Sigmoid colon (tissue), 6 donors: ENCODE measurements at regions not wholly inside any gene's neighbourhood (a gene's known extent, or its start where the extent isn't known, plus 50 kb on each side); places are given as distances from the start of the nearest gene placed in this dataset.

Source experiments
- DNase-seq: peaks from one replicate; pipeline ENCODE4 v3.0.0-alpha.2; 2019
- H3K27ac ChIP-seq, 4 donors: fragments of 200-600 bp; sonication (generic); one replicate each; pipeline ENCODE4 v1.5.1; 2016 to 2019; ENCODE audit warnings: mild to moderate bottlenecking in 1 of 4
- H3K27me3 ChIP-seq, 3 donors: fragments of 200-600 bp; sonication (generic); one replicate each; pipeline ENCODE4 v1.5.1; 2019; ENCODE audit warnings: mild to moderate bottlenecking in 1 of 3
- H3K36me3 ChIP-seq, 4 donors: fragments of 200-600 bp; sonication (generic); one replicate each; pipeline ENCODE4 v1.5.1; 2016 to 2019
- H3K4me1 ChIP-seq, 4 donors: fragments of 200-600 bp; sonication (generic); one replicate each; pipeline ENCODE4 v1.5.1; 2017 to 2019
- H3K4me3 ChIP-seq, 4 donors: fragments of 200-600 bp; sonication (generic); one replicate each; pipeline ENCODE4 v1.5.1; 2017 to 2019; ENCODE audit warnings: mild to moderate bottlenecking in 2 of 4, moderate library complexity in 1 of 4
- H3K9me3 ChIP-seq, 4 donors: fragments of 200-600 bp in 3 of 4; sonication (generic) in 3 of 4; one replicate each; pipeline versions ENCODE4 v1.5.1 to v1.6.1; 2013 to 2019
- CTCF ChIP-seq, 4 experiments: fragments of 450-650 bp in 3 of 4; fragments of 200-600 bp in 1 of 4; IDR thresholded peaks; one replicate each; pipeline ENCODE4 v1.5.1; 2016 to 2019; ENCODE audit warnings: antibody characterized with exemption in 4 of 4, mild to moderate bottlenecking in 3 of 4, moderate library complexity in 2 of 4
- EP300 ChIP-seq, 4 donors: sonication (generic); formaldehyde crosslinking; IDR thresholded peaks; one replicate each; pipeline ENCODE4 v1.6.1; 2017; ENCODE audit warnings: antibody characterized with exemption in 4 of 4
- POLR2A ChIP-seq, 2 donors: fragments of 450-650 bp; IDR thresholded peaks; one replicate each; pipeline ENCODE4 v1.6.1; 2016; ENCODE audit warnings: antibody characterized with exemption in 2 of 2, mild to moderate bottlenecking in 2 of 2, moderate library complexity in 2 of 2
- POLR2AphosphoS5 ChIP-seq, 4 donors: sonication (generic); formaldehyde crosslinking; IDR thresholded peaks; one replicate each; pipeline ENCODE4 v1.6.1; 2017; ENCODE audit warnings: antibody characterized with exemption in 4 of 4
- WGBS, 2 donors: extraction: QIAGEN DNeasy Blood & Tissue Kit; methylation state at CpG; one replicate each; pipeline ENCODE4 v1.1.7; 2013; 5-methylcytosine and 5-hydroxymethylcytosine counted together
- intact Hi-C: fragments of 100-400 bp; cut with DNase I; formaldehyde crosslinking; loops from one replicate; pipeline ENCODE4 v1.15.1; 2023
- donor health status: healthy with polysubstance abuse.
- donor health status: healthy.

- Histone ChIP-seq H3K4me1 (peaks cover 0 to 7% (median 1%) of the 10 kb centered on the region in 4 donors), H3K9me3 (no peaks in the 10 kb centered on the region), H3K27ac (no peak overlapping the region), H3K4me3 (no peak overlapping the region), H3K36me3 (no peaks in the 10 kb centered on the region), H3K27me3 (no peaks in the 10 kb centered on the region)
- no peak for TF ChIP-seq EP300 (IDR thresholded peaks at IDR 0.05)
- no peak for TF ChIP-seq CTCF (IDR thresholded peaks at IDR 0.05)
- TF ChIP-seq POLR2AphosphoS5 (IDR thresholded peaks at IDR 0.05) = no peak
- TF ChIP-seq POLR2A (IDR thresholded peaks at IDR 0.05) = no peak
- no peak for DNase-seq
- 30 to 59% methylated on average over 5 of the region's 5 CpGs for WGBS, 2 donors
- intact Hi-C loops = no loop called here
Observed at GRCh38 chr3:64311424-64312061, 86.3 kb upstream of the PRICKLE2 start.

GRCh38 chr3:64308931-64309330, 83.7 kb upstream of the PRICKLE2 start:
- TF ChIP-seq POLR2A (IDR thresholded peaks at IDR 0.05) = no peak
- TF ChIP-seq CTCF (IDR thresholded peaks at IDR 0.05) = no peak
- no peak for TF ChIP-seq POLR2AphosphoS5 (IDR thresholded peaks at IDR 0.05)
- no peak for TF ChIP-seq EP300 (IDR thresholded peaks at IDR 0.05)
- no peak overlapping the region for H3K27ac ChIP-seq
- peaks cover 0 to 4% (median 1%) of the 10 kb centered on the region in 4 donors for H3K4me1 ChIP-seq
- 94 to 97% methylated on average over 1 of the region's 1 CpG for whole genome bisulfite sequencing, 2 donors
- H3K9me3 ChIP-seq = no peaks in the 10 kb centered on the region
- intact Hi-C loops = no loop called here
- no peak overlapping the region for H3K4me3 ChIP-seq
- no peak for DNase-seq
- no peaks in the 10 kb centered on the region for H3K36me3 ChIP-seq
- H3K27me3 ChIP-seq = no peaks in the 10 kb centered on the region

- no peak overlapping the region for H3K27ac ChIP-seq
- no peak overlapping the region for H3K4me3 ChIP-seq
- no peak for DNase-seq
- 84 to 91% methylated on average over 2 of the region's 2 CpGs for WGBS, 2 donors
- H3K36me3 ChIP-seq = no peaks in the 10 kb centered on the region
- TF ChIP-seq EP300 (IDR thresholded peaks at IDR 0.05) (no peak), POLR2A (IDR thresholded peaks at IDR 0.05) (no peak), POLR2AphosphoS5 (IDR thresholded peaks at IDR 0.05) (no peak), CTCF (IDR thresholded peaks at IDR 0.05) (no peak)
- H3K4me1 ChIP-seq = peaks cover 0 to 4% (median 1%) of the 10 kb centered on the region in 4 donors
- intact Hi-C loops = no loop called here
- no peaks in the 10 kb centered on the region for H3K27me3 ChIP-seq
- H3K9me3 ChIP-seq = no peaks in the 10 kb centered on the region
Observed at GRCh38 chr3:64306745-64307144, 81.5 kb upstream of the PRICKLE2 start.

GRCh38 chr3:64305731-64306130, 80.5 kb upstream of the PRICKLE2 start:
- H3K4me1 ChIP-seq = peaks cover 0 to 4% (median 0%) of the 10 kb centered on the region in 4 donors
- no peaks in the 10 kb centered on the region for H3K27me3 ChIP-seq
- H3K27ac ChIP-seq = no peak overlapping the region
- no peak for DNase-seq
- intact Hi-C loops = no loop called here
- TF ChIP-seq POLR2AphosphoS5 (IDR thresholded peaks at IDR 0.05) (no peak), CTCF (IDR thresholded peaks at IDR 0.05) (no peak), POLR2A (IDR thresholded peaks at IDR 0.05) (no peak), EP300 (IDR thresholded peaks at IDR 0.05) (no peak)
- H3K4me3 ChIP-seq = no peak overlapping the region
- 93 to 97% methylated on average over 1 of the region's 1 CpG for WGBS, 2 donors
- H3K36me3 ChIP-seq = no peaks in the 10 kb centered on the region
- no peaks in the 10 kb centered on the region for H3K9me3 ChIP-seq
